ENCODE measurements at regions not wholly inside any gene's neighbourhood (a gene's known extent, or its start where the extent isn't known, plus 50 kb on each side); places are given as distances from the start of the nearest gene placed in this dataset.

DNA sequence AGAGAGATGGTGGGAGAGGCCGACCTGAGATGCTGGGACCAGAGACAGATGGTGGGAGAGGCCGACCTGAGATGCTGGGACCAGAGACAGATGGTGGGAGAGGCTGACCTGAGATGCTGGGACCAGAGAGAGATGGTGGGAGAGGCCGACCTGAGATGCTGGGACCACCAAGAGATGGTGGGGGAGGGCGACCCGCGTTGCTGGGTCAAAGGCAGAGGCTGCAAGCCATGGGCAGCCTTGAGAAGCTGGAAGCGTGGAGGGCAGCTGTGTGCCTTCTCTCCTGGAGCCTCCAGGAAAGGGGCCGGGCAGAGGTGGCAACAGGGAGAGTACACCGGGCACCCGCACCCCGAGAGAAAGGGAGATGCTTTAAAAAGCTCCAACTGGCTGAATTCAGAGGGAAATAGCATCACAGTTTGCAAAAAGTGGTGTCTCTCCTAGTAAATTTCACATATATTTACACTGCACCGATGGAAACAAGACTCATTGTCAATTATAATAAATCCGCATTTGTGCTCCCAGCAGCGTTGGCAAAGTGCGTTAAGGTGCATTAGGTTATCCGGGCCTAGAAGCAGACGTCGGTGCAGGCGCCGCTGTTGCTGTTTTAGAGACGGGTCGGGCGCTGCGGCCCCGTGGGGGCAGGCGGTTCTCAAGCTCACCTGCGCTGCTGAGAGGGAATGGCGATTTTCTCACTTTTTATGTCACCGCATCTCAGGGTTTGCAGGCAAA, 132.4 kb downstream of the DLL1 start (continued):
- TF ChIP-seq KDM4A (IDR thresholded peaks at IDR 0.05; ENCODE audit: low read depth, low read length, severe bottlenecking) (no peak), TBP (IDR thresholded peaks at IDR 0.05; ENCODE audit: low read depth, low read length) (no peak)
- TF ChIP-seq, protein P1, sequence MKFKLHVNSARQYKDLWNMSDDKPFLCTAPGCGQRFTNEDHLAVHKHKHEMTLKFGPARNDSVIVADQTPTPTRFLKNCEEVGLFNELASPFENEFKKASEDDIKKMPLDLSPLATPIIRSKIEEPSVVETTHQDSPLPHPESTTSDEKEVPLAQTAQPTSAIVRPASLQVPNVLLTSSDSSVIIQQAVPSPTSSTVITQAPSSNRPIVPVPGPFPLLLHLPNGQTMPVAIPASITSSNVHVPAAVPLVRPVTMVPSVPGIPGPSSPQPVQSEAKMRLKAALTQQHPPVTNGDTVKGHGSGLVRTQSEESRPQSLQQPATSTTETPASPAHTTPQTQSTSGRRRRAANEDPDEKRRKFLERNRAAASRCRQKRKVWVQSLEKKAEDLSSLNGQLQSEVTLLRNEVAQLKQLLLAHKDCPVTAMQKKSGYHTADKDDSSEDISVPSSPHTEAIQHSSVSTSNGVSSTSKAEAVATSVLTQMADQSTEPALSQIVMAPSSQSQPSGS (IDR thresholded peaks at IDR 0.05; ENCODE audit: low read length): no peak
- TF ChIP-seq, protein P2, sequence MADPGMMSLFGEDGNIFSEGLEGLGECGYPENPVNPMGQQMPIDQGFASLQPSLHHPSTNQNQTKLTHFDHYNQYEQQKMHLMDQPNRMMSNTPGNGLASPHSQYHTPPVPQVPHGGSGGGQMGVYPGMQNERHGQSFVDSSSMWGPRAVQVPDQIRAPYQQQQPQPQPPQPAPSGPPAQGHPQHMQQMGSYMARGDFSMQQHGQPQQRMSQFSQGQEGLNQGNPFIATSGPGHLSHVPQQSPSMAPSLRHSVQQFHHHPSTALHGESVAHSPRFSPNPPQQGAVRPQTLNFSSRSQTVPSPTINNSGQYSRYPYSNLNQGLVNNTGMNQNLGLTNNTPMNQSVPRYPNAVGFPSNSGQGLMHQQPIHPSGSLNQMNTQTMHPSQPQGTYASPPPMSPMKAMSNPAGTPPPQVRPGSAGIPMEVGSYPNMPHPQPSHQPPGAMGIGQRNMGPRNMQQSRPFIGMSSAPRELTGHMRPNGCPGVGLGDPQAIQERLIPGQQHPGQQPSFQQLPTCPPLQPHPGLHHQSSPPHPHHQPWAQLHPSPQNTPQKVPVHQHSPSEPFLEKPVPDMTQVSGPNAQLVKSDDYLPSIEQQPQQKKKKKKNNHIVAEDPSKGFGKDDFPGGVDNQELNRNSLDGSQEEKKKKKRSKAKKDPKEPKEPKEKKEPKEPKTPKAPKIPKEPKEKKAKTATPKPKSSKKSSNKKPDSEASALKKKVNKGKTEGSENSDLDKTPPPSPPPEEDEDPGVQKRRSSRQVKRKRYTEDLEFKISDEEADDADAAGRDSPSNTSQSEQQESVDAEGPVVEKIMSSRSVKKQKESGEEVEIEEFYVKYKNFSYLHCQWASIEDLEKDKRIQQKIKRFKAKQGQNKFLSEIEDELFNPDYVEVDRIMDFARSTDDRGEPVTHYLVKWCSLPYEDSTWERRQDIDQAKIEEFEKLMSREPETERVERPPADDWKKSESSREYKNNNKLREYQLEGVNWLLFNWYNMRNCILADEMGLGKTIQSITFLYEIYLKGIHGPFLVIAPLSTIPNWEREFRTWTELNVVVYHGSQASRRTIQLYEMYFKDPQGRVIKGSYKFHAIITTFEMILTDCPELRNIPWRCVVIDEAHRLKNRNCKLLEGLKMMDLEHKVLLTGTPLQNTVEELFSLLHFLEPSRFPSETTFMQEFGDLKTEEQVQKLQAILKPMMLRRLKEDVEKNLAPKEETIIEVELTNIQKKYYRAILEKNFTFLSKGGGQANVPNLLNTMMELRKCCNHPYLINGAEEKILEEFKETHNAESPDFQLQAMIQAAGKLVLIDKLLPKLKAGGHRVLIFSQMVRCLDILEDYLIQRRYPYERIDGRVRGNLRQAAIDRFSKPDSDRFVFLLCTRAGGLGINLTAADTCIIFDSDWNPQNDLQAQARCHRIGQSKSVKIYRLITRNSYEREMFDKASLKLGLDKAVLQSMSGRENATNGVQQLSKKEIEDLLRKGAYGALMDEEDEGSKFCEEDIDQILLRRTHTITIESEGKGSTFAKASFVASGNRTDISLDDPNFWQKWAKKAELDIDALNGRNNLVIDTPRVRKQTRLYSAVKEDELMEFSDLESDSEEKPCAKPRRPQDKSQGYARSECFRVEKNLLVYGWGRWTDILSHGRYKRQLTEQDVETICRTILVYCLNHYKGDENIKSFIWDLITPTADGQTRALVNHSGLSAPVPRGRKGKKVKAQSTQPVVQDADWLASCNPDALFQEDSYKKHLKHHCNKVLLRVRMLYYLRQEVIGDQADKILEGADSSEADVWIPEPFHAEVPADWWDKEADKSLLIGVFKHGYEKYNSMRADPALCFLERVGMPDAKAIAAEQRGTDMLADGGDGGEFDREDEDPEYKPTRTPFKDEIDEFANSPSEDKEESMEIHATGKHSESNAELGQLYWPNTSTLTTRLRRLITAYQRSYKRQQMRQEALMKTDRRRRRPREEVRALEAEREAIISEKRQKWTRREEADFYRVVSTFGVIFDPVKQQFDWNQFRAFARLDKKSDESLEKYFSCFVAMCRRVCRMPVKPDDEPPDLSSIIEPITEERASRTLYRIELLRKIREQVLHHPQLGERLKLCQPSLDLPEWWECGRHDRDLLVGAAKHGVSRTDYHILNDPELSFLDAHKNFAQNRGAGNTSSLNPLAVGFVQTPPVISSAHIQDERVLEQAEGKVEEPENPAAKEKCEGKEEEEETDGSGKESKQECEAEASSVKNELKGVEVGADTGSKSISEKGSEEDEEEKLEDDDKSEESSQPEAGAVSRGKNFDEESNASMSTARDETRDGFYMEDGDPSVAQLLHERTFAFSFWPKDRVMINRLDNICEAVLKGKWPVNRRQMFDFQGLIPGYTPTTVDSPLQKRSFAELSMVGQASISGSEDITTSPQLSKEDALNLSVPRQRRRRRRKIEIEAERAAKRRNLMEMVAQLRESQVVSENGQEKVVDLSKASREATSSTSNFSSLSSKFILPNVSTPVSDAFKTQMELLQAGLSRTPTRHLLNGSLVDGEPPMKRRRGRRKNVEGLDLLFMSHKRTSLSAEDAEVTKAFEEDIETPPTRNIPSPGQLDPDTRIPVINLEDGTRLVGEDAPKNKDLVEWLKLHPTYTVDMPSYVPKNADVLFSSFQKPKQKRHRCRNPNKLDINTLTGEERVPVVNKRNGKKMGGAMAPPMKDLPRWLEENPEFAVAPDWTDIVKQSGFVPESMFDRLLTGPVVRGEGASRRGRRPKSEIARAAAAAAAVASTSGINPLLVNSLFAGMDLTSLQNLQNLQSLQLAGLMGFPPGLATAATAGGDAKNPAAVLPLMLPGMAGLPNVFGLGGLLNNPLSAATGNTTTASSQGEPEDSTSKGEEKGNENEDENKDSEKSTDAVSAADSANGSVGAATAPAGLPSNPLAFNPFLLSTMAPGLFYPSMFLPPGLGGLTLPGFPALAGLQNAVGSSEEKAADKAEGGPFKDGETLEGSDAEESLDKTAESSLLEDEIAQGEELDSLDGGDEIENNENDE (IDR thresholded peaks at IDR 0.05; ENCODE audit: insufficient replicate concordance, low read length): no peak

Measured in H1 (cell line).